CD4-positive, alpha-beta T cell (primary cell): ENCODE measurements at regions not wholly inside any gene's neighbourhood (a gene's known extent, or its start where the extent isn't known, plus 50 kb on each side); places are given as distances from the start of the nearest gene placed in this dataset.

Source experiments
- ATAC-seq: fragments of 200-7000 bp; cut with Tn5 transposase; one replicate; pipeline ENCODE4 v1.10.0; 2022; ENCODE audit warnings: mild to moderate bottlenecking; ENCODE audit not compliant: poor library complexity
- CTCF ChIA-PET: fragments of 350-600 bp; sonication (Branson Sonifier 250); formaldehyde crosslinking; loops from one replicate; lab custom pipeline; 2021; ENCODE audit warnings: antibody characterized with exemption, inconsistent platforms; lab: Charles Lee
- POLR2A ChIA-PET: fragments of 350-600 bp; sonication (Branson Sonifier 250); formaldehyde crosslinking; loops from one replicate; lab custom pipeline; 2021; ENCODE audit warnings: antibody characterized with exemption, inconsistent platforms; lab: Charles Lee
- DNase-seq, 14 experiments: peaks; one replicate each; pipeline ENCODE4 v3.0.0-alpha.2; 2013 to 2020; ENCODE audit warnings: mixed read lengths in 2 of 14
- H3K27ac ChIP-seq, 2 donors: one replicate each; pipeline versions ENCODE4 v1.5.1 to v1.7.0; 2013; ENCODE audit warnings: low read length in 2 of 2, low read depth in 1 of 2, mild to moderate bottlenecking in 1 of 2
- H3K27me3 ChIP-seq, 2 experiments: 1 replicate in 1 of 2; 2 replicates in 1 of 2; pipeline versions ENCODE4 v1.6.1 to v1.7.0; 2013; ENCODE audit warnings: low read length in 2 of 2, control low read depth in 1 of 2, mild to moderate bottlenecking in 1 of 2, moderate library complexity in 1 of 2; ENCODE audit not compliant: insufficient read depth in 2 of 2, control insufficient read depth in 1 of 2
- H3K36me3 ChIP-seq: one replicate; pipeline ENCODE4 v1.6.1; 2013; ENCODE audit warnings: low read length, control low read depth; ENCODE audit not compliant: insufficient read depth
- H3K4me1 ChIP-seq: one replicate; pipeline ENCODE4 v1.6.1; 2013; ENCODE audit warnings: low read length, control low read depth; ENCODE audit not compliant: insufficient read depth
- H3K4me3 ChIP-seq: one replicate; pipeline ENCODE4 v1.5.1; 2013; ENCODE audit warnings: mild to moderate bottlenecking, low read length, moderate library complexity
- H3K9me3 ChIP-seq, 2 experiments: 1 replicate in 1 of 2; 2 replicates in 1 of 2; pipeline versions ENCODE4 v1.6.1 to v1.7.0; 2013; ENCODE audit warnings: low read length in 2 of 2, mild to moderate bottlenecking in 2 of 2, control low read depth in 1 of 2, moderate library complexity in 1 of 2; ENCODE audit not compliant: control insufficient read depth in 1 of 2, insufficient read depth in 1 of 2
- H3K27ac Mint-ChIP-seq: one replicate; pipeline ENCODE4 v1.8.0; 2020; ENCODE audit warnings: mixed read lengths
- H3K27me3 Mint-ChIP-seq: one replicate; pipeline ENCODE4 v1.8.0; 2021; ENCODE audit warnings: mixed read lengths
- H3K36me3 Mint-ChIP-seq: one replicate; pipeline ENCODE4 v1.8.0; 2021; ENCODE audit warnings: low read depth, mixed read lengths
- H3K4me1 Mint-ChIP-seq: one replicate; pipeline ENCODE4 v1.8.0; 2021; ENCODE audit warnings: low read depth, mixed read lengths
- H3K4me3 Mint-ChIP-seq: one replicate; pipeline ENCODE4 v1.8.0; 2020; ENCODE audit warnings: mild to moderate bottlenecking, mixed read lengths
- H3K9me3 Mint-ChIP-seq: one replicate; pipeline ENCODE4 v1.8.0; 2020; ENCODE audit warnings: mixed read lengths
- CTCF ChIP-seq: fragments of 200-600 bp; IDR thresholded peaks from one replicate; pipeline ENCODE4 v1.8.0; 2022; ENCODE audit warnings: antibody characterized with exemption, mild to moderate bottlenecking
- intact Hi-C, 2 experiments: fragments of 100-400 bp; cut with DNase I in 1 of 2; cut with micrococcal nuclease in 1 of 2; formaldehyde crosslinking; loops; one replicate each; pipeline versions ENCODE4 v1.15.1 to v1.9.0; 2023 to 2025; cut with DNase I, micrococcal nuclease

GRCh38 chr10:129411772-129412171, 55.3 kb upstream of the MGMT start:
- Histone ChIP-seq H3K4me3 (no peak overlapping the region), H3K9me3 (no peaks in the 10 kb centered on the region), H3K36me3 (no peaks in the 10 kb centered on the region), H3K27me3 (no peaks in the 10 kb centered on the region), H3K4me1 (no peaks in the 10 kb centered on the region), H3K27ac (no peak overlapping the region)
- ChIA-PET CTCF (no interaction called here), POLR2A (interaction anchor here (0.6 kb wide), 1 partner anchor 22 kb away, joined by 3 read pairs; no protein-coding TSS in a partner anchor)
- no peak for TF ChIP-seq CTCF
- Mint-ChIP-seq H3K4me3 (no peak overlapping the region), H3K4me1 (no peaks in the 10 kb centered on the region), H3K9me3 (no peaks in the 10 kb centered on the region), H3K27ac (no peak overlapping the region), H3K36me3 (no peaks in the 10 kb centered on the region), H3K27me3 (no peaks in the 10 kb centered on the region)
- no peak for DNase-seq
- intact Hi-C loops = no loop called here
- no peak for ATAC-seq

GRCh38 chr10:129413024-129413423, 54.0 kb upstream of the MGMT start:
- DNase-seq = no peak
- ChIA-PET CTCF (no interaction called here), POLR2A (no interaction called here)
- Histone ChIP-seq H3K4me1 (no peaks in the 10 kb centered on the region), H3K27ac (no peak overlapping the region), H3K9me3 (no peaks in the 10 kb centered on the region), H3K36me3 (no peaks in the 10 kb centered on the region), H3K27me3 (no peaks in the 10 kb centered on the region), H3K4me3 (no peak overlapping the region)
- Mint-ChIP-seq H3K4me3 (no peak overlapping the region), H3K4me1 (no peaks in the 10 kb centered on the region), H3K27me3 (no peaks in the 10 kb centered on the region), H3K27ac (no peak overlapping the region), H3K36me3 (no peaks in the 10 kb centered on the region), H3K9me3 (no peaks in the 10 kb centered on the region)
- no peak for TF ChIP-seq CTCF
- intact Hi-C loops = no loop called here
- no peak for ATAC-seq

GRCh38 chr10:129415215-129416140, 51.6 kb upstream of the MGMT start:
- Mint-ChIP-seq H3K27me3 (no peaks in the 10 kb centered on the region), H3K9me3 (no peaks in the 10 kb centered on the region), H3K4me1 (no peaks in the 10 kb centered on the region), H3K4me3 (no peak overlapping the region), H3K36me3 (no peaks in the 10 kb centered on the region), H3K27ac (no peak overlapping the region)
- ATAC-seq (no peak), DNase-seq (no peak)
- POLR2A ChIA-PET = no interaction called here
- TF ChIP-seq CTCF = no peak
- Histone ChIP-seq H3K4me3 (no peak overlapping the region), H3K9me3 (peaks cover 0 to 9% of the 10 kb centered on the region in 2 experiments), H3K27ac (no peak overlapping the region), H3K36me3 (no peaks in the 10 kb centered on the region), H3K4me1 (no peaks in the 10 kb centered on the region), H3K27me3 (no peaks in the 10 kb centered on the region)
- intact Hi-C loops = no loop called here
- CTCF ChIA-PET = no interaction called here
